ENCODE measurements at regions not wholly inside any gene's neighbourhood (a gene's known extent, or its start where the extent isn't known, plus 50 kb on each side); places are given as distances from the start of the nearest gene placed in this dataset.
"Not testable (repeated sequence)": the region's sequence is repeated elsewhere in the genome, so short reads cannot be mapped to it uniquely, and the experiment has no call there.

DNA sequence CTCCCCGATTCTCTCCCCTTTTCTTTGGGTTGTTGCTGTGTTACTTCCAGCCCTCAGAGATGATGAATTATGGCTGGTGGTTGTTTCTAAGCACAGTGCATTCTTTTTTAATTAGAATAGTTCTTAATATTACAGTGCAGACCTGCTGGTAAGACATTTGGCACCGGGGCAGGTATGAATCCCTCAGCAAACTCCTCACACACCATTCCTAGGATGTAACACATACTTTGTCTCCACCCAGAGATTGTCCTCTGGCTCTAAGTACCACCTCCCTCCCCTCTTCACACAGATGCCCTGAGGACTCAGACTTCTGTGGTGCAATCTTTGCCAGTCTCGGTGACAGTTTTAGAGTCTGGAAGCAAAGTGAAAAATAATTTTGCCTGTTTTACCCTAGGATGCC lies 143.1 kb downstream of the HLX start:
- FAIRE-seq = no peak

DNA sequence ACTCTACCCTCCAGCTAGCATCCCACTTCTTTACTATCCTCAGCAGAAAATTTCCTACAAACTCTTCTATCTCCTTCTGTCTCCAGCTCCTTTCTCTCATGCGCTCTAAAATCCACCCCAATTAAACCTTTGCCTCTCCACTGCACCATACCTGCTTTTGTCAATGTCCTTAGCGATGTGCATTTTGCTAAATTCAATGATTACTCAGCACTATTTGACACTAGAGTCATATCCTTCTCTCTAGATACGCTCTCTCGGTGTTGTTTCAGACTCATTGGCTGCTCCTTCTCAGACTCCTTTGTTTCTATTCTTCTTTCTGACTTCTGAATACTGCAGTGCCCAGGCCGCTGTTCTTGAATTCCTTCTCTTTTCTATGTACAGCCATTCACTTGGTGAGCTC lies 144.2 kb downstream of the HLX start:
- FAIRE-seq = no peak

More for the DNA sequence above, 143.1 kb downstream of the HLX start:
- no peak for DNase-seq (ENCODE audit: insufficient read length, low spot score)

DNA sequence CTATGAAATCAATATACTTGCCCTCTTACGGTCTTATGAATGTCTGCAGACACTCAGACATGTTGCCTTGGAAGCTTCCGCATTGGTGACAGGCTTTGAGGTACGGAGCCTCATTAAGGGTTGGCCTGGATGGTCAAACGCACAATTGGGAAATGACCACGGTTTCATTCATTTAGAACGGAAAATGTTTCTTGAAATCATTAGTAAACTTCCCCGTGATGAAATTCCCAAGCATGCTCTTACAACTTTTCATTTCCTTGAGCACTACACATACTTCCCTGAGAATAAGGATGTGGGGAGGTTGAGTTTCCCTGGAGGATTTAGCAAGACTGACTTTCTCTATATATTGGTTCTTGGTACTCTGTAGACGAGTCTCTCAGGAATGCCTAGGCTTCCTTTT lies 146.3 kb downstream of the HLX start:
- no peak for FAIRE-seq

More for the DNA sequence above, 144.2 kb downstream of the HLX start:
- no peak for DNase-seq (ENCODE audit: insufficient read length, low spot score)

GRCh38 chr1:221025956-221026355 lies 146.7 kb downstream of the HLX start:
- DNase-seq (ENCODE audit: insufficient read length, low spot score) (no peak), FAIRE-seq (no peak)

More for the DNA sequence above, 146.3 kb downstream of the HLX start:
- no peak for DNase-seq (ENCODE audit: insufficient read length, low spot score)

DNA sequence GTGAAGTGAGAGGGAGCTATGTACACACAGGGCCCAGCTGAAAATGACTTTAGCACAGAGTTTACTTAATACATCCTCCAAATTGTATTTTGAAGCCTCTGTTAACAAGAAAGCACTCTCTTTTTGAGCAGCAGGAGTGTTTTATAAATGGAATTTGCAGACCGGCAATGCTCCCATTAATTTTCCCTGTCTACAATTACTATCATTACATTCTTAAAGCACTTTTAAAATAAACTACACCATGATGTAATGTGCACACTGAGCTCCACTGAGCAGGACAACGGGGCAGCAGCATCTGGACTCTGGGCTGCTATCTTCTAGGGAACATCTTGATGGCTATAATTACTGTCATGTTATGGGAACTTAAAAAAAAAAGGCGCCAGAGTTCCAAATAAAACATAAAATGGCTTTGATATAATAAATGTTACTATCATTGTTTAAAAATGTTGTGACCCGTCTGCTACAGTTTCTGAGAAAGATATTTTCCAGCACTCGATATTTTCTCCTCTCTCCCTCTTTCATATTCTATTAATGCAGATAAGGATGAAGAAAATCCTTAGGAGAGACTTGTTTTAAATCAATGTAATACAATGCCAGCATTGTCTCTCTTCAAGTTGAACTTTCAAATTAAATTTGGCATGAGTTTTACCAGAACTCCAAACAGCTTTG lies 150.9 kb downstream of the HLX start:
- DNase-seq (ENCODE audit: insufficient read length, low spot score) = no peak
- FAIRE-seq = no peak

GRCh38 chr1:221030990-221031389 lies 151.7 kb downstream of the HLX start:
- no peak for DNase-seq (ENCODE audit: insufficient read length, low spot score)
- FAIRE-seq = no peak

- FAIRE-seq (no peak), DNase-seq (ENCODE audit: insufficient read length, low spot score) (no peak)
Measured at GRCh38 chr1:221031458-221032203, 152.4 kb downstream of the HLX start.

GRCh38 chr1:221032204-221032585 lies 153.0 kb downstream of the HLX start:
- FAIRE-seq = no peak

GRCh38 chr1:221032637-221033280 lies 153.5 kb downstream of the HLX start:
- DNase-seq (ENCODE audit: insufficient read length, low spot score) (no peak), FAIRE-seq (no peak)

More at GRCh38 chr1:221032204-221032585, 153.0 kb downstream of the HLX start:
- DNase-seq (ENCODE audit: insufficient read length, low spot score) = no peak

DNA sequence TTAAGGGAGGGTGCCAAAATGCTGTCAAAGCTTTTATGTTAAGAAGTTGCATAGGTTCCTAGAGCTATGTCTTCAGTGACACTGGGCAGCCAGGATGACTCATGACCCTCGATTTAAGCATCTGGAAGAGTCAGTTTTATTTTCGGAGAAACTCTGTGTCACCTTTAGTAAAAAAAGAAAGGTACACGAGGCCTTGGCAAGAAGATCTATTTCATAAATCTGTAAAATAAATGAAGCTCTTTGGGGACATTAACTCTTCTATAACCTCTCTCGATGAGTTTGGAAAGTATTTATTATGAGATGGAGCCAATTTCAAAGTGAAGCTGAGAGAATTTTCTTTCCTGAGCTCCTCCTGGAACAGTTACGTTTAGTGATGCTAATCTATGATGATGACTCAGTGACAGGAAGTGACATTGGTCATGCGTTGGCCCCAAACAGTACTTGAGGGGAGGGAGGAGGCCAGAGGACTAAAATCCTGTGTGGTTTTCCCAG lies 156.5 kb downstream of the HLX start:
- DNase-seq (ENCODE audit: insufficient read length, low spot score) (no peak), FAIRE-seq (no peak)

GRCh38 chr1:221039616-221040015 lies 160.4 kb downstream of the HLX start:
- no peak for DNase-seq (ENCODE audit: insufficient read length, low spot score)
- FAIRE-seq = no peak

- DNase-seq (ENCODE audit: insufficient read length, low spot score) = no peak
- no peak for FAIRE-seq
Measured at GRCh38 chr1:221040101-221040500, 160.9 kb downstream of the HLX start.

- FAIRE-seq = no peak
Measured at GRCh38 chr1:221040691-221041285, 161.5 kb downstream of the HLX start.

GRCh38 chr1:221044538-221044937 lies 165.3 kb downstream of the HLX start:
- FAIRE-seq (no peak), DNase-seq (ENCODE audit: insufficient read length, low spot score) (no peak)

More at GRCh38 chr1:221040691-221041285, 161.5 kb downstream of the HLX start:
- DNase-seq (ENCODE audit: insufficient read length, low spot score) = no peak

GRCh38 chr1:221045151-221045550 lies 165.9 kb downstream of the HLX start:
- FAIRE-seq = no peak
- DNase-seq (ENCODE audit: insufficient read length, low spot score) = no peak

DNA sequence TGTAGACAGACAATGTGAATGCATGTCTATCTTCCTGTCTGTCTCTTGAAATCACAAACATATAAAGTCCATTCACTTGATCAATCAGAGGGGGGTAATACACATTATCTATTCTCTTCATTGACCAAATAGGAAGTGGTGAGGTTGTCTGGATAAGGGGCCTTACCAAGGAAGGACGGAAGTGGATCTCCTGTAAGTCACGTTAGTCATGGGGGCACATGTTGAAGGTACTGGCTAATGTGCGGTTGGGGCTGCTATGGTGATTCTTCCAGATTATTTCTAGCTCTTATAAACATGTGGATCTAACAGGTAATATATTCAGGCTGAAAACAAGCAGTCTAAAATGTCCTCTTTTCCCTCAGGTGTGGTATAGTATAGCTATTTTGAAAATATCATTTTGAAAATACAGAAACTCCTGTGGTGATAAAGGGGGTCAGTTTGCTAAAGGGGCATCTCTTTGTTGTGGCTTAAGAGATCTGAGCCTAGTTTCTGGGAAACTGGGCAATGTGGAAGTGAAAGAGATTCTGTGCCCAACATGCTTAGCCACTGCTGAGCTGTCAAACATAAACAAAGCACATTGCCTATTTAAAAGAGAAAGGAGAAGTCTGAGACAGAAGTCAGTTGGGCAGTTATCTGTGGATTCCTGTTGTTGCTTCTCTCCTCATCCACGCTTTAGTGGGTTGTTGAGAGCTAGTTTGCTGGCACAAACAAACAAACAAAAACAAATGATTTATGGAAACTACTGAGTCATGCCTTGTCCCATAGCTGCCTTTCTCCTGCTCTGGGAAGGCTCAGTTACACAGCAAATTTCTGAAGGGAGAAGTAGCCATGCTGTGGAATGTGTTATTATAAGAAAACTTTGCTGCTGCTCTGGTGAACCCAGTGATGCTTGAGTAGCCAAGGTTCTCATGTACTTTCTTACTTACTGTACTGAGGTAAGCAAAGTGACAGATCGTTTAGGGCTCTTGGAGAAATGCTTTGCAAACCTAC lies 166.9 kb downstream of the HLX start:
- DNase-seq (ENCODE audit: insufficient read length, low spot score) = peak; percentile 10
- peak; percentile 88 for FAIRE-seq

DNA sequence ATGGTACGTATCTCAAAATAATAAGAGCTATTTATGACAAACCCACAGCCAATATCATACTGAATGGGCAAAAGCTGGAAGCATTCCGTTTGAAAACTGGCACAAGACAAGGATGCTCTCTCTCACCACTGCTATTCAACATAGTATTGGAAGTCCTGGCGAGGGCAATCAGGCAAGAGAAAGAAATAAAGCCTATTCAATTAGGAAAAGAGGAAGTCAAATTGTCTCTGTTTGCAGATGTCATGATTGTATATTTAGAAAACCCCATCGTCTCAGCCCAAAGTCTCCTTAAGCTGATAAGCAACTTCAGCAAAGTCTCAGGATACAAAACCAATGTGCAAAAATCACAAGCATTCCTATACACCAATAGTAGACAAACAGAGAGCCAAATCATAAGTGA lies 172.1 kb downstream of the HLX start:
- not testable (repeated sequence) for FAIRE-seq; DNase-seq (ENCODE audit: insufficient read length, low spot score)

- no peak for DNase-seq (ENCODE audit: insufficient read length, low spot score)
Measured at GRCh38 chr1:221053889-221054288, 174.6 kb downstream of the HLX start.

GRCh38 chr1:221059506-221059905 lies 180.3 kb downstream of the HLX start:
- DNase-seq (ENCODE audit: insufficient read length, low spot score) (no peak), FAIRE-seq (no peak)

More at GRCh38 chr1:221053889-221054288, 174.6 kb downstream of the HLX start:
- FAIRE-seq = no peak

GRCh38 chr1:221063651-221064050 lies 184.4 kb downstream of the HLX start:
- DNase-seq (ENCODE audit: insufficient read length, low spot score) (no peak), FAIRE-seq (no peak)

All from GM19239 (cell line).